ENCODE measurements at regions not wholly inside any gene's neighbourhood (a gene's known extent, or its start where the extent isn't known, plus 50 kb on each side); places are given as distances from the start of the nearest gene placed in this dataset.

DNA sequence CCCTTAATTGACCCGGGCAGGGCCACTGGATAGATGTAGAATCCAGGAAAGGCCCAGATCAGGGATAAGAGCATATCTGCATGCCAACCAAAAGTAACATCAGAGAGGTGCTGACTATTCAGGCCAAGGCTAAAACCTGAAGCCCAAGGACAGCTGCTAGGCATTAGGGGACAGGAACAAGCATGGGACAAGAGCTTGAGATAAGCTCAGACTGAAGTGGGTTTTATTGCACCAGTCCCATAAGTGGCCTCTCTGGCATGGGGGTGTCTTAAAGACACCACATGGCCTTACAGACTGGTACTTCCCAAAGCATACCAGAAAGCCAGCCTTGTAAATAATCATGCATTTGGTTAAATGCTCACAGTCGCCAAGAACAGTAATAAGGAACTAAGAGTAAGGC lies 376.1 kb downstream of the FBXW7 start:
- DNase-seq (ENCODE audit: low spot score) = no peak

GRCh38 chr4:152158225-152158624 lies 377.7 kb downstream of the FBXW7 start:
- DNase-seq (ENCODE audit: low spot score) = no peak

- no peak for DNase-seq (ENCODE audit: low spot score)
Measured at GRCh38 chr4:152157629-152158028, 378.3 kb downstream of the FBXW7 start.

DNA sequence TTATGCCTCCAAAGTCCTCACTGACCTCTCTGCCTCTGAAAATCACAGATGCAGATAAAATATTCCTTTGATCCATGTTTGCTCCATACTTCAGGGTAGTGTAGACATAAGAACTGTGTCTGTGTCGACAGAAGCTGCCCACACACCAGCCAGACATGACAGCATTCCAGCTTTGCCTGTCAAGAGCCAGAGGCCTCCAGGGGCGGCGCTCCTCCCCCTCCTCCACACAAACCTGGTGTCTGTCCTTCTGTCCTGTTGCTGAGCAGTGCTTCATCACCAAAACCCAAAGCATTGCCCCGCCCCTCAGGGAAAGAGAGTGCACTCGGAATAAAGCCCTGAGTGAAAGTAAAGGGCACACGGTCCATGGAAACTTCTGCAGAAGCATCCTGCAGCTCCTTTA lies 379.4 kb downstream of the FBXW7 start:
- no peak for DNase-seq (ENCODE audit: low spot score)

DNA sequence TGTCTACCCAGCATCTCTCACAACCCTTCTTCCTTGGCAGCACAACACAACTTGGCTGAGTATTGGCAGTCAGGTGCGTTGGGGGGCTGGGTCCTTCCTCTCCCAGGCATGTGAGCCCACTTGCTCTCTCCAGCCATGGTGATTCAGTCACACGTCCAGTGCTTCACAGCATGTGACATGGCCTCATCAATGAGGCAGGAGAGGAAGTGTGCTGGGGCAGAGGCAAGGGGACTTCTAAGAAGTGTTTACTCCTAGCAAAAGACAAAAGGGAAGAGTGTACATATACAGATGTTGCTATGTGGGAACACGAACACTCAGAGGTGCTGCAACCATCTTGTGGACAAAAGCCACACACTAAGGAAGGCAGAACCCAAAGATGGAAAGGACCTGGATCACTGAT lies 380.8 kb downstream of the FBXW7 start:
- no peak for DNase-seq (ENCODE audit: low spot score)

DNA sequence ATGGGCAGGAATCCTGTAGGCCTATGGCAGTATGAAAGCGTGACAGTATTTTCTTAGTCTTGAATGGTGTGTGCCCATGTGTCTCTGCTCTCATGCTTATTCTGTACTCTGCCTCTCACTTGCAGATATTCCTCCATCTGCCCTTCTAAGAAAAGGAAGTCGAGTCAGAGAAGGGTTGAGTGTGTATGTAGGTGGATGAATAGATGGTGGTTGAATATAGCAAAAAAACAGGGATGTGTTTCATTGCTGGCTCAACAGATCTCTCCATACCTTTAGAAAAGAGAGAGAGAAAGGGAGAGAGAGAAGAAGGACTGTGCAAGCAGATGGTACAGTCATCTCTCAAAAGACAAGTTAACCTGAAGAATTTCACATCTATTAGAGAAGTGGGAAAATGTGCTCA lies 381.5 kb downstream of the FBXW7 start:
- DNase-seq (ENCODE audit: low spot score) = no peak

GRCh38 chr4:152153476-152154270 lies 382.2 kb downstream of the FBXW7 start:
- no peak for DNase-seq (ENCODE audit: low spot score)

GRCh38 chr4:152150214-152150613 lies 385.7 kb downstream of the FBXW7 start:
- DNase-seq (ENCODE audit: low spot score) = no peak

GRCh38 chr4:152149745-152150144 lies 386.1 kb downstream of the FBXW7 start:
- DNase-seq (ENCODE audit: low spot score) = no peak

GRCh38 chr4:152148057-152148456 lies 387.2 kb upstream of the GATB start:
- DNase-seq (ENCODE audit: low spot score) = no peak

DNA sequence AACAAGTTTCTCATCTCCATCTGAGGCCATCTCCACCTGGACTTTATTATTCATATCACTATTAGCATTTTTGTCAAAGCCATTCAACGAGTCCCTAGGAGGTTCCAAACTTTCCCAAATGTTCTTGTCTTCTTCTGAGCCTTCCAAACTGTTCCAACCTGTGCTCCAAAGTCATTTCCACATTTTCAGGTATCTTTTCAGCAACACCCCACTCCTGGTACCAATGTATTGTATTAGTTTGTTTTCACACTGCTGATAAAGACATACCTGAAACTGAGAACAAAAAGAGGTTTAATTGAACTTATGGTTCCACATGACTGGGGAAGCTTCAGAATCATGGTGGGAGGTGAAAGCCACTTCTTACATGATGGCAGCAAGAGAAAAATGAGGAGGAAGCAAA lies 385.4 kb upstream of the GATB start:
- DNase-seq (ENCODE audit: low spot score) = no peak

GRCh38 chr4:152143806-152144205 lies 383.0 kb upstream of the GATB start:
- DNase-seq (ENCODE audit: low spot score) = no peak

- no peak for DNase-seq (ENCODE audit: low spot score)
Measured at GRCh38 chr4:152138451-152138850, 377.6 kb upstream of the GATB start.

GRCh38 chr4:152132776-152133175 lies 372.0 kb upstream of the GATB start:
- no peak for DNase-seq (ENCODE audit: low spot score)

DNA sequence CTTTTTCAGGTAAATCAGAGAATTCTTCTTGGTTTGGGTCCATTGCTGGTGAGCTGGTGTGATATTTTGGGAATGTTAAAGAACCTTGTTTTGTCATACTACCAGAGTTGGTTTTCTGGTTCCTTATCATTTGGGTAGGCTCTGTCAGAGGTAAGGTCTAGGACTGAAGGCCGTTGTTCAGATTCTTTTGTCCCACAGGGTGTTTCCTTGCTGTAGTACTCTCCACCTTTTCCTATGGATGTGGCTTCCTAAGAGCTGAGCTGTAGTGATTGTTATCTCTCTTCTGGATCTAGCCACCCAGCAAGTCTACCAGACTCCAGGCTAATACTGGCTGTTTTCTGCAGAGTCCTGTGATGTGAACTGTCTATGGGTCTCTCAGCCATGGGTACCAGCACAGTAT lies 367.5 kb upstream of the GATB start:
- DNase-seq (ENCODE audit: low spot score) = no peak

DNA sequence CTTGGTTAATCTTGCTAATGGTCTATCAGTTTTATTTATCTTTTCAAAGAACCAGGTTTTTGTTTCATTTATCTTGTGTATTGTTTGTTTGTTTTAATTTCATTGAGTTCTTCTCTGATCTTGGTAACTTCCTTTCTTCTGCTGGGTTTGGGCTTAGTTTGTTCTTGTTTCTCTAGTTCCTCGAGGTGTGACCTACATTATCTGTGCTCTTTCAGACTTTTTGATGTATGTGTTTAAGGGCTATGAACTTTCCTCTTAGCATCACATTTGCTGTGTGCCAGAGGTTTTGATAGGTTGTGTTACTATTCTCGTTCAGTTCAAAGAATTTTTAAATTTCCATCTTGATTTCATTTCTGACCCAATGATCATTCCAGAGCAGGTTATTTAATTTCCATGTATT lies 365.4 kb upstream of the GATB start:
- no peak for DNase-seq (ENCODE audit: low spot score)

DNA sequence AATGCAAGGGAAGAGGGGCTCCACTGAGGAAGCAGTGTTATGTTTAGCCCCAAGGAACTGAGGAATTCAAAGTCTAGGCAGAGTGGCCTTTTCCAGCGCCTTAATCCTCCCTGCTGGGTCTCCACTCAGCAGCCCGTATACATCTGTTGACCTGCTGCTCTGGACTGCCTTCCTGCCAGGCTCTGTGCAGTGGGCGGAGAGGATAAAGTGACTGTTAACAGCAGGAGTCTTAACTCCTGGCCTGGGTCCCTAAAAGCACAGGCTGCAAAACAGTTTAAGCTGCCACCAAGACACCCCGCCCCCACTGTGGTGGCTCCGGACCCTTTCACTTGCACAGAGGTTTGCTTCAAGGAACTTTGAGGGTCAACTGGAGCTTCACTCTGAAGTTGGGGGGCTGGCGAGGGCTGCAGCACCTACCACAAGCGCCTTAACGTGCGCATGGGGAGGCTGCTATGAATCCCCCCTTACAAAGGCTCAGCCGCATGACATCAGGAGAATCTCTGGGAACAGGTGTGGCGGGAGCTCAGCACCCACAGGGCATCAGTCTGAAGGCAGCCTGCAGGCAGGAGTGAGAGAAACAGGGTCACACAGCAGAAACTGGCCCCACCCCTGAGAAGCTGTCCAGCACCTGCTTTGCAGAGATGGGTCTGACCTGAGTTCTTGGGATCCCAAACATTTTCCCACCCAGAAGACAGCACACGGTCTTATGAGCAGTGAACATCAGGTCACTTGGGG lies 358.2 kb upstream of the GATB start:
- no peak for DNase-seq (ENCODE audit: low spot score)

GRCh38 chr4:152117933-152118507 lies 357.2 kb upstream of the GATB start:
- DNase-seq (ENCODE audit: low spot score) = no peak

DNA sequence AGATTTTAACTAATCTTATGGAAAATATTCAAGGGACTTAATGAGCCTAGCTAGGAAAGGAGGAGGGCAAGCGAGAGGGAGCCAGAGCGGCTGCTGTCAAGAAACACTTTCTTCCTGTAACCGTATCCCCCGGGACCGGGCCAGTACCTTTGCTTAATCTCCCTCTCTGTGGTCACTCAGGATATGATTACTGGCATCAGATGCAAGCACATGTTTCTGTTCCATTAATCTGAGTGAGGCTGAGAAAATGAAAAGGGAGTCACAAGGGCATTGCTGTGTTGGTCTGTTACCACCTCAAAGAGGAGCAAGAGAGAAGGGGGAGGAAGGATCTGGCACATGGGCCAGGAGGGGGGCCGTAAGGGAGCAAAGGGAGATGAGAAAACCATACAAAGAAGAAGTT lies 356.7 kb upstream of the GATB start:
- DNase-seq (ENCODE audit: low spot score) = no peak

DNA sequence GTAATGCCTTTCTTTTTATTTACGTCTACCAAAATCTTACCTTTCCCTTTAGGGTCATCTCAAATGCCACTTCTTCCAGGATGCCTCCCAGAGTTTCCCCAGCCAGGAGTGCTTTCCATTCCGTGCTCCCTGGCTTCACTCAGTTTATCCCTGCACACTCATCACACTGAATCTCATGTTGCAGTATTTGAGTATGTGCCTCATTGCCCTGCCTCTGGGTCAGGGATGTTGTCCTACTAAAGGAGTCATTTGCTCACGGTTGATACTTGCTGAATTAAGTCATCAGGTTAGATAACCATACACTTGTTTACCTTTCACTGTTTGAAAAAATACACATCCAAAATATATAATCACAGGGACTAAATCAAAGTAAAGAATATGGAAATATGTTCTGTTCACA lies 356.2 kb upstream of the GATB start:
- DNase-seq (ENCODE audit: low spot score) = no peak

DNA sequence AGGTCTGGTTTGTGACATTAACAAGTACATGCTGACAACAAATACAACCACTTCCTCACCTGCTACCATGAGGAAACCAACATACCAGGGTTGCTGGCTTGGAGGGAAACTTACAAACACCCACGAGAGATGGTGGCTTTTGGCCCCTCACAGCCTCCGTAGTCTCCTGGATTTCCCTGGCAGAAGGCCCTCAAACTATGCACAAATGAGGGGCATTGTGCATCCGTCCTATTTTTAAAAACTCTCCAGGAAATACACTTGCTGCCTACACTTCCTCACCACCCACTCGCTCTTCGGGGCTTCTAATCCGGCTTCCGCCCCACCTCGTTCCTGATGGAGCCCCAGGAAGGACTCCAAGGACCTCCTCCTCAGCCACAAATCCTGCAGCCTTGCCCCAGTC lies 355.0 kb upstream of the GATB start:
- DNase-seq (ENCODE audit: low spot score) = no peak

DNA sequence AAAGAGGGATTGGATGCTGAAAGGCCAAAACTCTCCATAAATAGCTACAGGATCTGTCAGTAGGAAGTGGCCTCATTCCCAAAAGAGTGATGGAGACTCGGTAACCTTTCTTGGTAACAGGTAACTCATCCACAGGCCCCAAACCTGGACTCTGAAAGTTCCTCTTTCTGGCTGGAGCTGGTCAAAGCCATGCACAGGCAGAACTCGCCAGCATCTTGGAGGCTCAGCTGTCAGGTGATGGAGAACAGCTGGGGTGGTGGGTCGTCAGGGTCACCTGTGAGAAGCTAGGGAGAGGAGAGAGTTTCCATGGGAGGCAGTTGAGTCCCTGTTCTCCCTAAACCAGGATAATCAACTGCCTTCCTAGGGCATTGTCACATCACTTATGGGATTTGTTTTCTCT lies 354.3 kb upstream of the GATB start:
- DNase-seq (ENCODE audit: low spot score) = no peak

DNA sequence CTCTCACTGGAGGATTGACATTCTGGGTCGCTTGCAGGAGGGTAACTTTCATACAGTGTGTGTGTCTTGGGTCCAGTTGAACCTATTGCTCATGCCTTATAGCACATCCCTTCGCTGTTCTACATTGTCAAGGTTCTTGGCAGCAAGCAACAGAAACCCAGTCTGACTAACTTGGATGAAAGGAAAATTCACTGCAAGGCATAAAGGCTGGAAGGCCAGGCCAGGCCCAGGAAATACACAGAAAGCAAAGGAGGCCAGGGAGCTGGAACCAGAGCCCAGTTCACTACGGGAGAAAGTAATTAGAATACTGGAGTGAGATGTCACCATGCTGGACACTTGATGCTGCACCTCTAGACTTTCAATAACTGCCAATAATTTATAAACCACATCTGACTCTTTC lies 353.8 kb upstream of the GATB start:
- no peak for DNase-seq (ENCODE audit: low spot score)

Measured in hepatic stellate cell (primary cell).